ENCODE measurements at regions not wholly inside any gene's neighbourhood (a gene's known extent, or its start where the extent isn't known, plus 50 kb on each side); places are given as distances from the start of the nearest gene placed in this dataset.

DNA sequence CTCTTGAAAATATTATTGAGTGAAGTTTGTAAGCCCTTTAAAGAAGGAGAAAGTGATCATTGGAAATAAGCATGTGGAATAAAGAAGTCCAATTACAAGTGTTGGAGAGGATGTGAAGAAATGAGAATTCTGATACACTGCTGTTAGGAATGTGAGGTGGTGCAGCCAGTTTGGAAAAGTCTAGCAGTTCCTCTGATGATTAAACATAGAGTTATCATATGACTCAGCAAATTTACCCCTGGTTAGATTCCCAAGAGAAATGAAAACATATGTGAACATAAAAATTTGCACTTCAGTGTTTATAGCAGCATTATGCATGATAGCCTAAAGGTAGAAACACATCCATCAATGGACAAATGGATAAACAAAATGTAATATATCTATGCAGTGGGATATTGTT is 319.9 kb downstream of the AEBP2 start:
- DNase-seq (ENCODE audit: low read depth, low spot score), result peak; percentile 34
- Histone ChIP-seq H3K27ac (ENCODE audit: low read depth, low read length) (no peak overlapping the region), H3K27me3 (ENCODE audit: control insufficient read depth, insufficient read depth, low read length) (no peaks in the 10 kb centered on the region), H3K9me3 (ENCODE audit: control insufficient read depth, insufficient read depth, low read length) (no peaks in the 10 kb centered on the region), H3K4me3 (ENCODE audit: low read depth, low read length) (no peak overlapping the region)
- POLR2A ChIA-PET, result no interaction called here
- TF ChIP-seq, protein P1, sequence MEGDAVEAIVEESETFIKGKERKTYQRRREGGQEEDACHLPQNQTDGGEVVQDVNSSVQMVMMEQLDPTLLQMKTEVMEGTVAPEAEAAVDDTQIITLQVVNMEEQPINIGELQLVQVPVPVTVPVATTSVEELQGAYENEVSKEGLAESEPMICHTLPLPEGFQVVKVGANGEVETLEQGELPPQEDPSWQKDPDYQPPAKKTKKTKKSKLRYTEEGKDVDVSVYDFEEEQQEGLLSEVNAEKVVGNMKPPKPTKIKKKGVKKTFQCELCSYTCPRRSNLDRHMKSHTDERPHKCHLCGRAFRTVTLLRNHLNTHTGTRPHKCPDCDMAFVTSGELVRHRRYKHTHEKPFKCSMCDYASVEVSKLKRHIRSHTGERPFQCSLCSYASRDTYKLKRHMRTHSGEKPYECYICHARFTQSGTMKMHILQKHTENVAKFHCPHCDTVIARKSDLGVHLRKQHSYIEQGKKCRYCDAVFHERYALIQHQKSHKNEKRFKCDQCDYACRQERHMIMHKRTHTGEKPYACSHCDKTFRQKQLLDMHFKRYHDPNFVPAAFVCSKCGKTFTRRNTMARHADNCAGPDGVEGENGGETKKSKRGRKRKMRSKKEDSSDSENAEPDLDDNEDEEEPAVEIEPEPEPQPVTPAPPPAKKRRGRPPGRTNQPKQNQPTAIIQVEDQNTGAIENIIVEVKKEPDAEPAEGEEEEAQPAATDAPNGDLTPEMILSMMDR (IDR thresholded peaks at IDR 0.05; ENCODE audit: low read depth, low read length), result no peak
- CTCF ChIA-PET, result no interaction called here

DNA sequence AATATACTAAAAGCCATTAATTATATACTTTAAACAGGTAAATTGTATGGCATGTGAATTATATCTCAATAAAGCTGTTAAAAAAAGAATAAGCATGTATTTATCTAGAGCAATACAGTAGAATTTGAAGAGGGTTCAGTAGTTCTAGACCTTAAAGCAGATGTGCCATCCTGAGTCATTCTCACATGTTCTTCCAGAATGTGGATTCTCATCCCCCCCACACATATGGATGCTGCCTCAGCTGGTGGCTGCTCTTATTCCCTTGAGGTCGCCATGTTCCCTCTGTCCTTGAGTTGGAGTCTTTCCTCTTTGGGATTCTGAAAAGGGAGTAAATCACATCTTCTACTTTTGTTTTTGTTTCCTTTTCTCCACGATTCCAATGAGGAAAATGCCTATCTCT is 321.3 kb downstream of the AEBP2 start:
- DNase-seq (ENCODE audit: low read depth, low spot score), result no peak
- ChIA-PET CTCF (no interaction called here), POLR2A (no interaction called here)
- no peaks in the 10 kb centered on the region for H3K9me3 ChIP-seq (ENCODE audit: control insufficient read depth, insufficient read depth, low read length)
- H3K27me3 ChIP-seq (ENCODE audit: control insufficient read depth, insufficient read depth, low read length), result no peaks in the 10 kb centered on the region
- no peak overlapping the region for H3K4me3 ChIP-seq (ENCODE audit: low read depth, low read length)
- no peak overlapping the region for H3K27ac ChIP-seq (ENCODE audit: low read depth, low read length)
- TF ChIP-seq, protein P1 (IDR thresholded peaks at IDR 0.05; ENCODE audit: low read depth, low read length), result no peak

DNA sequence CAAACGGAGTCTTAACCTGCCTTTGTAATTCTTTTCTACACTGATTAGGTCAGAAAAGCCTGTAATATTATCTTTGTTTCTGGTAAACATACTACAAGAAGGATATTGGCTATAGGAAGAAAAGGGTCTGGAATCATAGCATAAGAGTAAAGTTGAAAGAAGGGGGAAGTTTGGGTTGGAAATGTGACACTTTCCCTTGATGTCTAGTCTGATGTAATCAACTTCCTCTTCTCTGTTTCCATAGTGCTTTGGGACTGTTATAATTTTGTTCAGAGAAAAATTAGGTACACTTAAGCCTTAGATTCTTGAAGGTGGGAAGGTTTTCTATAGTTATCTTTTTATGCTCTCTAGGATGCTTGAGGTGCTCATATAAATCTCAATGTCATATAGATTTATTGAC is 322.2 kb downstream of the AEBP2 start:
- TF ChIP-seq, protein P1 (IDR thresholded peaks at IDR 0.05; ENCODE audit: low read depth, low read length), result no peak
- Histone ChIP-seq H3K27me3 (ENCODE audit: control insufficient read depth, insufficient read depth, low read length) (no peaks in the 10 kb centered on the region), H3K4me3 (ENCODE audit: low read depth, low read length) (no peak overlapping the region), H3K9me3 (ENCODE audit: control insufficient read depth, insufficient read depth, low read length) (no peaks in the 10 kb centered on the region), H3K27ac (ENCODE audit: low read depth, low read length) (no peak overlapping the region)
- DNase-seq (ENCODE audit: low read depth, low spot score), result no peak
- CTCF ChIA-PET, result interaction anchor here (1.1 to 1.4 kb wide), 2 partner anchors 10 to 22 kb away, joined by 3 to 4 read pairs; no protein-coding TSS in a partner anchor
- POLR2A ChIA-PET, result no interaction called here

DNA sequence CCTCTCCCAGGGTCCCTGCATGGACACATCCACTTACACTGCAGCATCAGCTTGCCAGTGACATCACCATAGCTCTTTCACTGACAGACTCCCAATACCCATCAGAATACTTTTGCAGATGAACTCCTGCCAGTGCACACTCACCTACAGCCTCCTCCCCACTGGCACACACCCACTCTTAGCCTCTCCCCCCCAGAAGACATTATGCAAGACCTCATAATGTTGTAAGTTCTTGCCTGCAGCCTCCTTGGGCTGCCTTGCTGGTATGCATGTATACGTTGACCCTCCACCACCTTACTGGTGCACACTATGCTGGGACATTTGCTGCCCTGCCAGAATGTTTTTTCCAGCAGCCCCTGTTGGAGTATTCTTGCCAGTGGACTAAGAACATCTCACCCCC is 324.2 kb downstream of the AEBP2 start:
- ChIA-PET POLR2A (no interaction called here), CTCF (interaction anchor here (1.8 kb wide), 1 partner anchor 24 kb away, joined by 6 read pairs; no protein-coding TSS in a partner anchor)
- no peak overlapping the region for H3K4me3 ChIP-seq (ENCODE audit: low read depth, low read length)
- no peak overlapping the region for H3K27ac ChIP-seq (ENCODE audit: low read depth, low read length)
- no peaks in the 10 kb centered on the region for H3K9me3 ChIP-seq (ENCODE audit: control insufficient read depth, insufficient read depth, low read length)
- TF ChIP-seq, protein P1 (IDR thresholded peaks at IDR 0.05; ENCODE audit: low read depth, low read length), result no peak
- no peak for DNase-seq (ENCODE audit: low read depth, low spot score)
- H3K27me3 ChIP-seq (ENCODE audit: control insufficient read depth, insufficient read depth, low read length), result no peaks in the 10 kb centered on the region

DNA sequence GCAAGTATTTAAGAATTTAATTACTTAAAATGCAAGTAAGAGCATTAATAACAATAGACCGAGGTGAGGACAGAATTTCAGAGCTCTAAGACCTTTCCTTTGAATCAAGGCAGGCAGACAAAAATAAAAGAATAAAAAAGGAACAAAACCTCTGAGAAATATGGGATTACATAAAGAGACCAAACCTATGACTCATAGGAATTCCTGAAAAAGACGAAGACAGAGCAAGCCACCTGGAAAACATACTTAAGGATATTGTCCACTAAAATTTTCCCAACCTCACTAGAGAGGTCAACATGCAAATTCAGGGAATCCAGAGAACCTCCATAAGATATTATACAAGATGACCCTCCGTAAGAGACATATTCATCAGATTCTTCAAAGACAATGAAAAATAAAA is 325.1 kb downstream of the AEBP2 start:
- Histone ChIP-seq H3K27me3 (ENCODE audit: control insufficient read depth, insufficient read depth, low read length) (no peaks in the 10 kb centered on the region), H3K9me3 (ENCODE audit: control insufficient read depth, insufficient read depth, low read length) (no peaks in the 10 kb centered on the region), H3K27ac (ENCODE audit: low read depth, low read length) (no peak overlapping the region), H3K4me3 (ENCODE audit: low read depth, low read length) (no peak overlapping the region)
- ChIA-PET CTCF (interaction anchor here (1.8 kb wide), 1 partner anchor 25 kb away, joined by 6 read pairs; no protein-coding TSS in a partner anchor), POLR2A (interaction anchor here (0.6 kb wide), 1 partner anchor 457 kb away, joined by 5 read pairs; no protein-coding TSS in a partner anchor)
- no peak for DNase-seq (ENCODE audit: low read depth, low spot score)
- TF ChIP-seq, protein P1 (IDR thresholded peaks at IDR 0.05; ENCODE audit: low read depth, low read length), result no peak
